ENCODE measurements at regions not wholly inside any gene's neighbourhood (a gene's known extent, or its start where the extent isn't known, plus 50 kb on each side); places are given as distances from the start of the nearest gene placed in this dataset.

GRCh38 chr2:446963-447530 is 159.2 kb upstream of the ALKAL2 start:
- Histone ChIP-seq H3K27ac (no peak overlapping the region), H3K9me3 (no peaks in the 10 kb centered on the region), H3K27me3 (no peaks in the 10 kb centered on the region), H3K4me3 (no peak overlapping the region), H3K4me1 (no peaks in the 10 kb centered on the region), H3K36me3 (no peaks in the 10 kb centered on the region)
- 57 to 58% methylated on average over 10 of the region's 10 CpGs for WGBS, 2 donors
- intact Hi-C loops (cut with DNase I) = no loop called here
- no peak for DNase-seq
- TF ChIP-seq EP300 (IDR thresholded peaks at IDR 0.05) (no peak), CTCF (IDR thresholded peaks at IDR 0.05) (no peak), POLR2A (IDR thresholded peaks at IDR 0.05) (no peak), POLR2AphosphoS5 (IDR thresholded peaks at IDR 0.05) (no peak)

- TF ChIP-seq EP300 (IDR thresholded peaks at IDR 0.05) = no peak
- no peak for TF ChIP-seq POLR2A (IDR thresholded peaks at IDR 0.05)
- TF ChIP-seq POLR2AphosphoS5 (IDR thresholded peaks at IDR 0.05) = no peak
- H3K9me3 ChIP-seq = no peaks in the 10 kb centered on the region
- DNase-seq = no peak
- H3K4me3 ChIP-seq = no peak overlapping the region
- intact Hi-C loops (cut with DNase I) = no loop called here
- H3K27me3 ChIP-seq = no peaks in the 10 kb centered on the region
- no peaks in the 10 kb centered on the region for H3K4me1 ChIP-seq
- H3K36me3 ChIP-seq = no peaks in the 10 kb centered on the region
- WGBS, 2 donors = 79 to 82% methylated on average over 11 of the region's 11 CpGs
- H3K27ac ChIP-seq = no peak overlapping the region
Observed at GRCh38 chr2:446303-446874, 158.5 kb upstream of the ALKAL2 start.

- H3K27ac ChIP-seq = no peak overlapping the region
- no peaks in the 10 kb centered on the region for H3K9me3 ChIP-seq
- no peaks in the 10 kb centered on the region for H3K27me3 ChIP-seq
- no peak for DNase-seq
- no peak overlapping the region for H3K4me3 ChIP-seq
- WGBS, 2 donors = 84 to 89% methylated on average over 6 of the region's 6 CpGs
- no peak for TF ChIP-seq EP300 (IDR thresholded peaks at IDR 0.05)
- TF ChIP-seq POLR2A (IDR thresholded peaks at IDR 0.05) = no peak
- TF ChIP-seq CTCF (IDR thresholded peaks at IDR 0.05) = no peak
- no peak for TF ChIP-seq POLR2AphosphoS5 (IDR thresholded peaks at IDR 0.05)
- intact Hi-C loops (cut with DNase I) = no loop called here
- H3K4me1 ChIP-seq = no peaks in the 10 kb centered on the region
- no peaks in the 10 kb centered on the region for H3K36me3 ChIP-seq
Observed at GRCh38 chr2:445896-446295, 158.0 kb upstream of the ALKAL2 start.

- DNase-seq = no peak
- Histone ChIP-seq H3K27me3 (no peaks in the 10 kb centered on the region), H3K9me3 (no peaks in the 10 kb centered on the region), H3K27ac (no peak overlapping the region), H3K4me3 (no peak overlapping the region), H3K4me1 (no peaks in the 10 kb centered on the region), H3K36me3 (no peaks in the 10 kb centered on the region)
- intact Hi-C loops (cut with DNase I) = no loop called here
- no peak for TF ChIP-seq EP300 (IDR thresholded peaks at IDR 0.05)
- TF ChIP-seq POLR2AphosphoS5 (IDR thresholded peaks at IDR 0.05) = no peak
- no peak for TF ChIP-seq CTCF (IDR thresholded peaks at IDR 0.05)
- no peak for TF ChIP-seq POLR2A (IDR thresholded peaks at IDR 0.05)
- WGBS, 2 donors = 83 to 91% methylated on average over 39 of the region's 39 CpGs
Observed at GRCh38 chr2:444937-445884, 157.3 kb upstream of the ALKAL2 start.

- TF ChIP-seq EP300 (IDR thresholded peaks at IDR 0.05) (no peak), POLR2A (IDR thresholded peaks at IDR 0.05) (no peak), CTCF (IDR thresholded peaks at IDR 0.05) (no peak), POLR2AphosphoS5 (IDR thresholded peaks at IDR 0.05) (no peak)
- no peak overlapping the region for H3K27ac ChIP-seq
- 51 to 71% methylated on average over 6 of the region's 6 CpGs for WGBS, 2 donors
- DNase-seq = no peak
- H3K9me3 ChIP-seq = no peaks in the 10 kb centered on the region
- intact Hi-C loops (cut with DNase I) = no loop called here
- H3K4me3 ChIP-seq = no peak overlapping the region
- no peaks in the 10 kb centered on the region for H3K36me3 ChIP-seq
- H3K27me3 ChIP-seq = peaks cover 0 to 4% (median 0%) of the 10 kb centered on the region in 3 donors
- no peaks in the 10 kb centered on the region for H3K4me1 ChIP-seq
Observed at GRCh38 chr2:443741-444140, 155.8 kb upstream of the ALKAL2 start.

Measured in sigmoid colon (tissue), 6 donors.